H1 (cell line): ENCODE measurements at regions not wholly inside any gene's neighbourhood (a gene's known extent, or its start where the extent isn't known, plus 50 kb on each side); places are given as distances from the start of the nearest gene placed in this dataset.

Source experiments
- CTCF ChIA-PET: fragments of 300-600 bp; sonication (Branson Sonifier 250); formaldehyde crosslinking; loops from one replicate; lab custom pipeline; 2021; ENCODE audit not compliant: partially characterized antibody; lab: Charles Lee
- POLR2A ChIA-PET: fragments of 300-600 bp; sonication (Branson Sonifier 250); formaldehyde crosslinking; loops from one replicate; lab custom pipeline; 2021; ENCODE audit warnings: inconsistent platforms; ENCODE audit not compliant: partially characterized antibody; lab: Charles Lee
- DNase-seq, 2 experiments: peaks; one replicate each; pipeline versions ENCODE4 v3.0.0 to v3.0.0-alpha.2; 2010 to 2022; ENCODE audit warnings: low spot score in 2 of 2, low read depth in 1 of 2, mixed read lengths in 1 of 2
- FAIRE-seq: peaks from 2 replicates; lab custom pipeline; 2011; peaks lifted over from hg19 to GRCh38; lab: Jason Lieb, UNC
- H2AFZ ChIP-seq: 2 replicates; pipeline ENCODE4 v1.8.1; 2012; ENCODE audit warnings: low read length, inconsistent platforms
- H2AK5ac ChIP-seq: 2 replicates; pipeline ENCODE4 v1.6.1; 2013; ENCODE audit warnings: low read depth, low read length
- H2BK120ac ChIP-seq: replicated peaks from 2 replicates; pipeline ENCODE3; 2013; ENCODE audit warnings: low read depth, low read length, inconsistent platforms
- H2BK12ac ChIP-seq: 2 replicates; pipeline ENCODE4 v1.6.1; 2013; ENCODE audit warnings: low read depth, low read length
- H2BK15ac ChIP-seq: 2 replicates; pipeline ENCODE4 v1.6.1; 2013; ENCODE audit warnings: low read length
- H2BK20ac ChIP-seq: 2 replicates; pipeline ENCODE4 v1.6.1; 2013; ENCODE audit warnings: low read length
- H2BK5ac ChIP-seq: 2 replicates; pipeline ENCODE4 v1.6.1; 2013; ENCODE audit warnings: low read depth, low read length
- H3K14ac ChIP-seq: 2 replicates; pipeline ENCODE4 v1.6.1; 2013; ENCODE audit warnings: inconsistent platforms; ENCODE audit not compliant: insufficient read length
- H3K18ac ChIP-seq: 2 replicates; pipeline ENCODE4 v1.6.1; 2013; ENCODE audit warnings: low read length; ENCODE audit errors: extremely low read depth
- H3K23ac ChIP-seq: 2 replicates; pipeline ENCODE4 v1.6.1; 2013; ENCODE audit warnings: inconsistent platforms; ENCODE audit not compliant: insufficient read length
- H3K23me2 ChIP-seq: 2 replicates; pipeline ENCODE4 v1.6.1; 2013; ENCODE audit warnings: low read depth, low read length
- H3K27ac ChIP-seq: 2 replicates; pipeline ENCODE4 v1.6.1; 2011; ENCODE audit warnings: low read depth, low read length, inconsistent platforms
- H3K27me3 ChIP-seq, 4 experiments: replicated peaks in 1 of 4; 1 replicate in 1 of 4; 2 replicates in 3 of 4; pipeline versions ENCODE4 v1.6.1 to v1.8.1; 2011 to 2013; ENCODE audit warnings: low read length in 3 of 4, mild to moderate bottlenecking in 3 of 4, inconsistent platforms in 2 of 4, mixed read lengths in 2 of 4, moderate library complexity in 1 of 4; ENCODE audit not compliant: control insufficient read depth in 3 of 4, insufficient read depth in 3 of 4; ENCODE audit errors: extremely low read depth in 1 of 4
- H3K36me3 ChIP-seq, 4 experiments: 2 replicates each; pipeline versions ENCODE4 v1.6.1 to v1.8.1; 2011 to 2013; ENCODE audit warnings: mild to moderate bottlenecking in 4 of 4, low read length in 3 of 4, moderate library complexity in 2 of 4, control low read depth in 1 of 4, inconsistent platforms in 1 of 4; ENCODE audit not compliant: insufficient read depth in 4 of 4, control insufficient read depth in 2 of 4
- H3K4ac ChIP-seq: replicated peaks from 2 replicates; pipeline ENCODE3; 2013; ENCODE audit warnings: low read length, low read depth, mixed read lengths, inconsistent platforms; ENCODE audit not compliant: insufficient read length
- H3K4me1 ChIP-seq, 4 experiments: replicated peaks in 1 of 4; 1 replicate in 1 of 4; 2 replicates in 3 of 4; pipeline versions ENCODE4 v1.6.1 to v1.8.1; 2011 to 2013; ENCODE audit warnings: low read length in 3 of 4, inconsistent platforms in 2 of 4, mixed read lengths in 1 of 4; ENCODE audit not compliant: insufficient read depth in 4 of 4, control insufficient read depth in 3 of 4
- H3K4me2 ChIP-seq, 2 experiments: 2 replicates each; pipeline versions ENCODE4 v1.6.1 to v1.8.1; 2011 to 2013; ENCODE audit warnings: low read depth in 2 of 2, low read length in 2 of 2, control low read depth in 1 of 2, inconsistent platforms in 1 of 2, mild to moderate bottlenecking in 1 of 2; ENCODE audit not compliant: insufficient read depth in 1 of 2
- H3K4me3 ChIP-seq, 4 experiments: fragments of 200-600, 300-600 bp in 1 of 4; sonication (generic), shearing (Covaris generic), sonication (Bioruptor Twin) in 1 of 4; 2 replicates each; pipeline versions ENCODE4 v1.5.1 to v1.8.1; 2011 to 2016; ENCODE audit warnings: low read length in 4 of 4, low read depth in 3 of 4, control low read depth in 2 of 4, inconsistent platforms in 2 of 4, mild to moderate bottlenecking in 2 of 4, mixed read lengths in 1 of 4, moderate library complexity in 1 of 4; ENCODE audit not compliant: insufficient read depth in 2 of 4; ENCODE audit errors: extremely low read depth in 1 of 4
- H3K56ac ChIP-seq: replicated peaks from 2 replicates; pipeline ENCODE3; 2013; ENCODE audit warnings: low read depth, mild to moderate bottlenecking, mixed read lengths, low read length, inconsistent platforms; ENCODE audit not compliant: insufficient read length
- H3K79me1 ChIP-seq: 2 replicates; pipeline ENCODE4 v1.6.1; 2013; ENCODE audit warnings: low read depth, low read length, control low read depth
- H3K79me2 ChIP-seq, 2 experiments: 2 replicates each; pipeline versions ENCODE4 v1.6.1 to v1.8.1; 2012 to 2013; ENCODE audit warnings: low read length in 2 of 2, mild to moderate bottlenecking in 2 of 2, inconsistent platforms in 1 of 2; ENCODE audit not compliant: insufficient read depth in 2 of 2, control insufficient read depth in 1 of 2
- H3K9ac ChIP-seq, 4 experiments: replicated peaks in 1 of 4; 1 replicate in 1 of 4; 2 replicates in 3 of 4; pipeline versions ENCODE4 v1.6.1 to v1.8.1; 2011 to 2013; ENCODE audit warnings: low read depth in 3 of 4, low read length in 3 of 4, control low read depth in 2 of 4, mild to moderate bottlenecking in 2 of 4, moderate library complexity in 2 of 4, inconsistent platforms in 1 of 4; ENCODE audit errors: extremely low read depth in 1 of 4
- H3K9me3 ChIP-seq, 2 experiments: 2 replicates each; pipeline versions ENCODE4 v1.6.1 to v1.8.1; 2012 to 2013; ENCODE audit warnings: mild to moderate bottlenecking in 2 of 2, moderate library complexity in 2 of 2, control low read depth in 1 of 2, inconsistent platforms in 1 of 2, low read depth in 1 of 2, low read length in 1 of 2, mixed read lengths in 1 of 2; ENCODE audit not compliant: insufficient read depth in 2 of 2
- H4K20me1 ChIP-seq, 2 experiments: replicated peaks in 1 of 2; 2 replicates each; pipeline versions ENCODE3 to v1.8.1; 2011 to 2013; ENCODE audit warnings: inconsistent platforms in 2 of 2, low read length in 2 of 2, mild to moderate bottlenecking in 1 of 2; ENCODE audit not compliant: insufficient read depth in 2 of 2, control insufficient read depth in 1 of 2
- H4K5ac ChIP-seq: 2 replicates; pipeline ENCODE4 v1.6.1; 2013; ENCODE audit warnings: low read length, low read depth, mixed read lengths, inconsistent platforms; ENCODE audit not compliant: insufficient read length
- H4K8ac ChIP-seq: 2 replicates; pipeline ENCODE4 v1.8.0; 2013; ENCODE audit warnings: mild to moderate bottlenecking, moderate library complexity, low read length, inconsistent platforms; ENCODE audit not compliant: insufficient read depth; ENCODE audit errors: extremely low read depth
- H4K91ac ChIP-seq: replicated peaks from 2 replicates; pipeline ENCODE3; 2013; ENCODE audit warnings: low read length, mixed read lengths, inconsistent platforms; ENCODE audit not compliant: insufficient read length
- ASH2L ChIP-seq: fragments of 200-600, 300-600 bp; sonication (generic); IDR thresholded peaks from one replicate; pipeline ENCODE4 v1.7.1; 2017; ENCODE audit warnings: low read length
- BCL11A ChIP-seq, 2 experiments: IDR thresholded peaks; one replicate each; pipeline ENCODE4 v1.6.1; 2011; ENCODE audit warnings: low read depth in 2 of 2, low read length in 2 of 2, mild to moderate bottlenecking in 2 of 2
- CHD1 ChIP-seq: IDR thresholded peaks from 2 replicates; pipeline ENCODE4 v1.6.1; 2012; ENCODE audit warnings: low read depth, low read length, improper control_type of control experiment
- EZH2 ChIP-seq: fragments of 200-600 bp; sonication (generic); IDR thresholded peaks from 2 replicates; pipeline ENCODE4 v1.7.1; 2012; ENCODE audit warnings: low read depth, mild to moderate bottlenecking, moderate library complexity, low read length, inconsistent platforms; ENCODE audit not compliant: severe bottlenecking
- FOSL1 ChIP-seq: IDR thresholded peaks from 2 replicates; pipeline ENCODE4 v1.6.1; 2011; ENCODE audit warnings: mild to moderate bottlenecking, low read depth, low read length, moderate library complexity; ENCODE audit not compliant: insufficient read depth
- GTF2F1 ChIP-seq: IDR thresholded peaks from 2 replicates; pipeline ENCODE4 v1.6.1; 2012; ENCODE audit warnings: low read depth, low read length, improper control_type of control experiment, borderline replicate concordance
- KDM1A ChIP-seq: fragments of 200-600, 300-600 bp; sonication (generic); IDR thresholded peaks from 2 replicates; pipeline ENCODE4 v1.7.1; 2016; ENCODE audit warnings: mild to moderate bottlenecking, low read length, borderline replicate concordance
- SAP30 ChIP-seq: fragments of 300-600 bp; sonication (generic); IDR thresholded peaks from 2 replicates; pipeline ENCODE4 v1.7.1; 2012; ENCODE audit warnings: low read length, moderate library complexity, mild to moderate bottlenecking, inconsistent platforms; ENCODE audit not compliant: insufficient read depth, insufficient replicate concordance
- SIN3A ChIP-seq, 2 experiments: IDR thresholded peaks in 1 of 2; conservative IDR thresholded peaks in 1 of 2; 2 replicates each; pipeline ENCODE4 v1.6.1; 2011 to 2012; ENCODE audit warnings: low read length in 2 of 2, improper control_type of control experiment in 1 of 2, low read depth in 1 of 2, mild to moderate bottlenecking in 1 of 2
- SIX5 ChIP-seq: IDR thresholded peaks from 2 replicates; pipeline ENCODE4 v1.6.1; 2011; ENCODE audit warnings: mild to moderate bottlenecking, low read depth, low read length
- TAF1 ChIP-seq: IDR thresholded peaks from 2 replicates; pipeline ENCODE4 v1.6.1; 2011; ENCODE audit warnings: mild to moderate bottlenecking, low read depth, low read length
- TAF7 ChIP-seq: optimal IDR thresholded peaks from 2 replicates; pipeline ENCODE3; 2011; ENCODE audit warnings: low read depth, mild to moderate bottlenecking, inconsistent platforms, low read length, moderate library complexity, borderline replicate concordance
- TCF12 ChIP-seq: IDR thresholded peaks from 2 replicates; pipeline ENCODE4 v1.6.1; 2011; ENCODE audit warnings: low read depth, mild to moderate bottlenecking, low read length
- TF ChIP-seq, protein P1 (sequence below): IDR thresholded peaks from 2 replicates; pipeline ENCODE4 v1.6.1; 2011; ENCODE audit warnings: low read depth, mild to moderate bottlenecking, low read length; ENCODE audit not compliant: insufficient read depth
- TF ChIP-seq, protein P2 (sequence below): IDR thresholded peaks from 2 replicates; pipeline ENCODE4 v1.6.1; 2012; ENCODE audit warnings: inconsistent platforms

DNA sequence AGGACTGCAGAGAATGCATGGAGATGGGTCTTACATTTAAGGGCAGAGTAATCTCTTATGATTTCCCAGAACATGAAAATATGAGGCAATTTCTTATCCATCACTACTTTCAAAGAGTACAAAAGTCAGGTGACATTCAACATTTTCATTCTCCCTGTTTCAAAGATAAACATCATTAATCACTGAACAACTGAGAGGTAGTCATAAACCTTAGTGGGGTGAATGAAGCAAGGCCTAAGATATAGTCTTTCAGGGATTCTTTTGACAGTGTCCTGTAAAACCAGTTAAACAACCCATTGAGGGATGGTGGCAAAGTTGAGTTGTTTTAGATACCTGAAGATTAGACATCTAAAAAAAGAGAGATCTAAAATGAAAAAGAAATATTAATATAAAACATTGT, 271.6 kb upstream of the CBLB start:
- Histone ChIP-seq H3K27ac (no peak overlapping the region), H3K9me3 (peaks cover 0 to 4% of the 10 kb centered on the region in 2 experiments; a peak in 1 of 4 replicates), H3K79me2 (no peaks in the 10 kb centered on the region), H3K23me2 (no peaks in the 10 kb centered on the region), H3K9ac (no peak overlapping the region), H2BK5ac (no peak overlapping the region), H2AK5ac (no peak overlapping the region), H3K56ac (no peak overlapping the region), H2BK20ac (no peak overlapping the region), H2AFZ (no peak overlapping the region), H3K14ac (no peak overlapping the region), H2BK120ac (no peak overlapping the region), H3K4me2 (no peak overlapping the region), H2BK15ac (no peak overlapping the region), H3K27me3 (no peaks in the 10 kb centered on the region), H3K4ac (no peak overlapping the region), H4K91ac (no peak overlapping the region), H3K79me1 (no peaks in the 10 kb centered on the region), H3K4me3 (no peak overlapping the region), H3K36me3 (no peaks in the 10 kb centered on the region), H4K20me1 (no peaks in the 10 kb centered on the region), H3K18ac (no peak overlapping the region), H4K8ac (no peak overlapping the region), H2BK12ac (no peak overlapping the region), H3K23ac (no peak overlapping the region), H4K5ac (no peak overlapping the region), H3K4me1 (no peaks in the 10 kb centered on the region)
- no peak for FAIRE-seq
- DNase-seq: no peak
- CTCF ChIA-PET: no interaction called here
- POLR2A ChIA-PET: no interaction called here
- TF ChIP-seq, protein P1, sequence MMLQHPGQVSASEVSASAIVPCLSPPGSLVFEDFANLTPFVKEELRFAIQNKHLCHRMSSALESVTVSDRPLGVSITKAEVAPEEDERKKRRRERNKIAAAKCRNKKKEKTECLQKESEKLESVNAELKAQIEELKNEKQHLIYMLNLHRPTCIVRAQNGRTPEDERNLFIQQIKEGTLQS: no peak
- no peak for TF ChIP-seq FOSL1
- no peak for TF ChIP-seq GTF2F1
- no peak for TF ChIP-seq SIN3A (conservative IDR thresholded peaks at IDR 0.05 in 1 of 2, IDR thresholded peaks at IDR 0.05 in 1 of 2; ENCODE audit: low read depth in 1 of 2, low read length in 2 of 2)
- TF ChIP-seq, protein P2, sequence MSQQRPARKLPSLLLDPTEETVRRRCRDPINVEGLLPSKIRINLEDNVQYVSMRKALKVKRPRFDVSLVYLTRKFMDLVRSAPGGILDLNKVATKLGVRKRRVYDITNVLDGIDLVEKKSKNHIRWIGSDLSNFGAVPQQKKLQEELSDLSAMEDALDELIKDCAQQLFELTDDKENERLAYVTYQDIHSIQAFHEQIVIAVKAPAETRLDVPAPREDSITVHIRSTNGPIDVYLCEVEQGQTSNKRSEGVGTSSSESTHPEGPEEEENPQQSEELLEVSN: no peak
- no peak for TF ChIP-seq CHD1
- TF ChIP-seq EZH2: no peak
- no peak for TF ChIP-seq ASH2L
- TF ChIP-seq TAF1: no peak
- TF ChIP-seq KDM1A: no peak
- TF ChIP-seq TAF7: no peak
- TF ChIP-seq BCL11A (IDR thresholded peaks at IDR 0.05; ENCODE audit: low read depth in 2 of 2, low read length in 2 of 2): no peak
- TF ChIP-seq SIX5: no peak
- no peak for TF ChIP-seq TCF12
- TF ChIP-seq SAP30: no peak
